ENCODE measurements at regions not wholly inside any gene's neighbourhood (a gene's known extent, or its start where the extent isn't known, plus 50 kb on each side); places are given as distances from the start of the nearest gene placed in this dataset.

DNA sequence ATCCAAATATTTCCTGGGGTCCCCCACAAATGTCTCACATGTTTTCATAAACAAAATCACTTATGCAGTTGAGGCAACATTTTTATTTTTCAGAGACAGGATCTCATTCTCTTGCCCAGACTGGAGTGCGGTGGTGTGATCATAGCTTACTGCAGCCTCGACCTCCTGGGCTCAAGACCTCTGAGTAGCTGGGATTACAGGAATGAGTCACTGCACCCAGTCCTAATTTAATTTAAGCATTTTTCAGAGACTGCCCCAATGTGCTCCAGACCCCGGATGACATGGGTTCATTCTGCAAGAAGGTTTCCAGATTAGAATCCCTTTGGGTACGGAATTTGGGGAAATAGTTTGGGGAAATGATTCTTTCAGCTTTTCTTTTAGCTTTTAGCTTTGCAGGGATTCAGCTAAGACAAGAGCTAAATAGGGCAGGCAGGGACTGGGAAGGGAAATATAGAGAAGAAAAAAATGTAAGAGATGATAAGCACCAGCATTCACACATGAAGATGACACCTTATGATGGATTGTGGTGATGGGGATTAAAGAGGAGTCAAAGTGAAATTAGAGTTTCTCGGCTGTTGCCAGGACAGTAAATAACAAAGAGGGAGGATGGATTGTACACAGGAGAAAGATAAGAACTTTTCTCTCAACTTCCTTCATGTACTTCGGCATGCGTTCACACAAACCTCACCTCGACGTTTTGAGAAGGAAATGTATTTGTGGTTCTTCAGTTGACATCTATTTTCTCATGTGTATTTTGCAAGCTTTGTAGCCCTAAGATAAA lies 169.4 kb upstream of the TAB2 start:
- WGBS, 2 experiments (ENCODE audit: extremely low coverage in 1 of 2, insufficient coverage in 1 of 2, insufficient read length in 1 of 2, insufficient replicate concordance in 2 of 2, low coverage in 1 of 2, low lambda C conversion rate in 2 of 2, missing lambda C conversion rate in 1 of 2), result 87% methylated on average over 9 of the region's 9 CpGs; no CpG with 5 or more reads in 1 of the 2 experiments
- H3K9ac ChIP-seq (replicated peaks in 1 of 4; ENCODE audit: extremely low read depth in 1 of 4, low read depth in 3 of 4, low read length in 3 of 4), result no peak overlapping the region
- no peaks in the 10 kb centered on the region for H3K79me1 ChIP-seq (ENCODE audit: low read depth, low read length)
- no peak overlapping the region for H4K91ac ChIP-seq (replicated peaks; ENCODE audit: insufficient read length, low read length)
- POLR2A ChIA-PET (ENCODE audit: partially characterized antibody), result no interaction called here
- H4K5ac ChIP-seq (ENCODE audit: insufficient read length, low read depth, low read length), result no peak overlapping the region
- no peaks in the 10 kb centered on the region for H3K9me3 ChIP-seq (ENCODE audit: insufficient read depth in 2 of 2, low read depth in 1 of 2, low read length in 1 of 2)
- H4K8ac ChIP-seq (ENCODE audit: extremely low read depth, insufficient read depth, low read length), result no peak overlapping the region
- no peak overlapping the region for H3K14ac ChIP-seq (ENCODE audit: insufficient read length)
- H3K56ac ChIP-seq (replicated peaks; ENCODE audit: insufficient read length, low read depth, low read length), result no peak overlapping the region
- H3K4me1 ChIP-seq (replicated peaks in 1 of 4; ENCODE audit: control insufficient read depth in 3 of 4, insufficient read depth in 4 of 4, low read length in 3 of 4), result no peaks in the 10 kb centered on the region
- no peak overlapping the region for H2BK5ac ChIP-seq (ENCODE audit: low read depth, low read length)
- H4K20me1 ChIP-seq (replicated peaks in 1 of 2; ENCODE audit: control insufficient read depth in 1 of 2, insufficient read depth in 2 of 2, low read length in 2 of 2), result no peaks in the 10 kb centered on the region
- DNase-seq (ENCODE audit: low read depth in 1 of 2, low spot score in 2 of 2) (no peak), FAIRE-seq (no peak)
- H2BK12ac ChIP-seq (ENCODE audit: low read depth, low read length), result no peak overlapping the region
- no peak overlapping the region for H2BK15ac ChIP-seq (ENCODE audit: low read length)
- H2AK5ac ChIP-seq (ENCODE audit: low read depth, low read length), result no peak overlapping the region
- no peak overlapping the region for H3K4ac ChIP-seq (replicated peaks; ENCODE audit: insufficient read length, low read depth, low read length)
- H3K27ac ChIP-seq (ENCODE audit: low read depth, low read length), result no peak overlapping the region
- no peak overlapping the region for H2AFZ ChIP-seq (ENCODE audit: low read length)
- no peak overlapping the region for H2BK120ac ChIP-seq (replicated peaks; ENCODE audit: low read depth, low read length)
- no peaks in the 10 kb centered on the region for H3K23me2 ChIP-seq (ENCODE audit: low read depth, low read length)
- no peak overlapping the region for H3K4me3 ChIP-seq (ENCODE audit: extremely low read depth in 1 of 4, insufficient read depth in 2 of 4, low read depth in 3 of 4, low read length in 4 of 4)
- H3K36me3 ChIP-seq (ENCODE audit: control insufficient read depth in 2 of 4, insufficient read depth in 4 of 4, low read length in 3 of 4), result no peaks in the 10 kb centered on the region
- CTCF ChIA-PET (ENCODE audit: partially characterized antibody), result interaction anchor here (0.7 to 1.0 kb wide), 3 partner anchors 11 to 284 kb away, joined by 3 read pairs; no protein-coding TSS in a partner anchor
- H3K18ac ChIP-seq (ENCODE audit: extremely low read depth, low read length), result no peak overlapping the region
- no peaks in the 10 kb centered on the region for H3K79me2 ChIP-seq (ENCODE audit: control insufficient read depth in 1 of 2, insufficient read depth in 2 of 2, low read length in 2 of 2)
- H3K4me2 ChIP-seq (ENCODE audit: insufficient read depth in 1 of 2, low read depth in 2 of 2, low read length in 2 of 2), result no peak overlapping the region
- no peak overlapping the region for H2BK20ac ChIP-seq (ENCODE audit: low read length)
- no peak overlapping the region for H3K23ac ChIP-seq (ENCODE audit: insufficient read length)
- H3K27me3 ChIP-seq (replicated peaks in 1 of 4; ENCODE audit: control insufficient read depth in 3 of 4, extremely low read depth in 1 of 4, insufficient read depth in 3 of 4, low read length in 3 of 4), result no peaks in the 10 kb centered on the region
- TF ChIP-seq JUND (IDR thresholded peaks at IDR 0.05; ENCODE audit: low read length) (no peak), FOSL1 (IDR thresholded peaks at IDR 0.05; ENCODE audit: insufficient read depth, low read depth, low read length) (no peak), BRCA1 (IDR thresholded peaks at IDR 0.05; ENCODE audit: low read depth, low read length) (no peak), ASH2L (IDR thresholded peaks at IDR 0.05; ENCODE audit: low read length) (no peak), RNF2 (IDR thresholded peaks at IDR 0.05; ENCODE audit: borderline replicate concordance, low read depth, low read length, missing control alignments, poor library complexity, severe bottlenecking) (no peak), CBX8 (IDR thresholded peaks at IDR 0.05; ENCODE audit: borderline replicate concordance, low read depth, low read length) (no peak)
- TF ChIP-seq, protein P1, sequence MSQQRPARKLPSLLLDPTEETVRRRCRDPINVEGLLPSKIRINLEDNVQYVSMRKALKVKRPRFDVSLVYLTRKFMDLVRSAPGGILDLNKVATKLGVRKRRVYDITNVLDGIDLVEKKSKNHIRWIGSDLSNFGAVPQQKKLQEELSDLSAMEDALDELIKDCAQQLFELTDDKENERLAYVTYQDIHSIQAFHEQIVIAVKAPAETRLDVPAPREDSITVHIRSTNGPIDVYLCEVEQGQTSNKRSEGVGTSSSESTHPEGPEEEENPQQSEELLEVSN (IDR thresholded peaks at IDR 0.05), result no peak
- TF ChIP-seq, protein P2, sequence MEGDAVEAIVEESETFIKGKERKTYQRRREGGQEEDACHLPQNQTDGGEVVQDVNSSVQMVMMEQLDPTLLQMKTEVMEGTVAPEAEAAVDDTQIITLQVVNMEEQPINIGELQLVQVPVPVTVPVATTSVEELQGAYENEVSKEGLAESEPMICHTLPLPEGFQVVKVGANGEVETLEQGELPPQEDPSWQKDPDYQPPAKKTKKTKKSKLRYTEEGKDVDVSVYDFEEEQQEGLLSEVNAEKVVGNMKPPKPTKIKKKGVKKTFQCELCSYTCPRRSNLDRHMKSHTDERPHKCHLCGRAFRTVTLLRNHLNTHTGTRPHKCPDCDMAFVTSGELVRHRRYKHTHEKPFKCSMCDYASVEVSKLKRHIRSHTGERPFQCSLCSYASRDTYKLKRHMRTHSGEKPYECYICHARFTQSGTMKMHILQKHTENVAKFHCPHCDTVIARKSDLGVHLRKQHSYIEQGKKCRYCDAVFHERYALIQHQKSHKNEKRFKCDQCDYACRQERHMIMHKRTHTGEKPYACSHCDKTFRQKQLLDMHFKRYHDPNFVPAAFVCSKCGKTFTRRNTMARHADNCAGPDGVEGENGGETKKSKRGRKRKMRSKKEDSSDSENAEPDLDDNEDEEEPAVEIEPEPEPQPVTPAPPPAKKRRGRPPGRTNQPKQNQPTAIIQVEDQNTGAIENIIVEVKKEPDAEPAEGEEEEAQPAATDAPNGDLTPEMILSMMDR (IDR thresholded peaks at IDR 0.05; ENCODE audit: control extremely low read depth in 1 of 3, insufficient read depth in 1 of 3, low read depth in 1 of 3, low read length in 3 of 3), result no peak

Measured in H1 (cell line).